ENCODE measurements at regions not wholly inside any gene's neighbourhood (a gene's known extent, or its start where the extent isn't known, plus 50 kb on each side); places are given as distances from the start of the nearest gene placed in this dataset.

DNA sequence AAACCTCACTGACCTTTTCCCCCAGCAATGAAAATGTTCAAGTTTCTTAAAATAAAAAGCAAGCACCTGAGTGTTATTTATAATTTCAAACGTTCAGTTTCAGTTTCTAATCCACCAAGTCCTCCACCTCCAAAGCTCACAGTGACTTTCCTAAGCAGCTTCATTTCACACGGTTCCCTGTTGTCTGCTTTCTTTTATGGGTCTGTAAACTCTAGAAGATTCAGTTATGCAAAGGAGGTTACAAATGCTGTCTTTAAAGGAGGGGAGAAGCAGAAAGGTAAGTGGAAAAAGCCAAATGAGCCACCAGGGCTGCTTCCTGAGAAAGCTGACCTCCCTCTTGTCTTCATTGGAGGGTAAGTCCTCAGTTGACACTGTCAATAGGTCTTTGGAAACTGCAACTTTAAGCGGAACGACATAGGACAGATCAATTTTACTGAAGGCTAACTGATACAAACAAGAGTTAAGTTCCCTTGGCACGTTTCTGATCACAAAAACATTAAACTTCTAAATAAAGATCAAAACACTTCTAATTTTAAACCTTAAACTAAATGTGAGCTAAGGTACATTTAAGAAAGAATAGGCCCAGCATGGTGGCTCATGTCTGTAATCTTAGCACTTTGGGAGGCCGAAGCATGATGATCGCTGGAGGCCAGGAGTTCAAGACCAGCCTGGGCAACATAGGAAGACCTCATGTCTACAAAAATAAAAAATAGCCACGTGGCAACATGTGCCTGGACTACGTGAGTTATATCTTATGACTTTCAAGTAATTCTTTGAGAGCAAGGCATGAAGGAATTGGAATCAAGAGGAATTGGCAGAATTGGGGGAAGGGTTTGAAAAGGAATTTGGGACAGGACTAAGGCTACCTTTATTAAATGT, 151.9 kb upstream of the UBE2E1 start:
- no peak for TF ChIP-seq POLR2AphosphoS5 (IDR thresholded peaks at IDR 0.05; ENCODE audit: low read depth)
- TF ChIP-seq, protein P1, sequence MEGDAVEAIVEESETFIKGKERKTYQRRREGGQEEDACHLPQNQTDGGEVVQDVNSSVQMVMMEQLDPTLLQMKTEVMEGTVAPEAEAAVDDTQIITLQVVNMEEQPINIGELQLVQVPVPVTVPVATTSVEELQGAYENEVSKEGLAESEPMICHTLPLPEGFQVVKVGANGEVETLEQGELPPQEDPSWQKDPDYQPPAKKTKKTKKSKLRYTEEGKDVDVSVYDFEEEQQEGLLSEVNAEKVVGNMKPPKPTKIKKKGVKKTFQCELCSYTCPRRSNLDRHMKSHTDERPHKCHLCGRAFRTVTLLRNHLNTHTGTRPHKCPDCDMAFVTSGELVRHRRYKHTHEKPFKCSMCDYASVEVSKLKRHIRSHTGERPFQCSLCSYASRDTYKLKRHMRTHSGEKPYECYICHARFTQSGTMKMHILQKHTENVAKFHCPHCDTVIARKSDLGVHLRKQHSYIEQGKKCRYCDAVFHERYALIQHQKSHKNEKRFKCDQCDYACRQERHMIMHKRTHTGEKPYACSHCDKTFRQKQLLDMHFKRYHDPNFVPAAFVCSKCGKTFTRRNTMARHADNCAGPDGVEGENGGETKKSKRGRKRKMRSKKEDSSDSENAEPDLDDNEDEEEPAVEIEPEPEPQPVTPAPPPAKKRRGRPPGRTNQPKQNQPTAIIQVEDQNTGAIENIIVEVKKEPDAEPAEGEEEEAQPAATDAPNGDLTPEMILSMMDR (IDR thresholded peaks at IDR 0.05; ENCODE audit: insufficient read depth, low read length), result no peak
- no peak for TF ChIP-seq GABPA (IDR thresholded peaks at IDR 0.05; ENCODE audit: low read depth)
- no peak for TF ChIP-seq REST (IDR thresholded peaks at IDR 0.05; ENCODE audit: insufficient replicate concordance, low read depth)
